Neural progenitor cell (in vitro differentiated cells): ENCODE measurements at regions not wholly inside any gene's neighbourhood (a gene's known extent, or its start where the extent isn't known, plus 50 kb on each side); places are given as distances from the start of the nearest gene placed in this dataset.

Experiments
- DNase-seq: peaks from one replicate; pipeline ENCODE4 v3.0.0-alpha.2; 2016; ENCODE audit warnings: low spot score
- H2AFZ ChIP-seq: fragments of 200-600 bp; sonication (generic); replicated peaks from 2 replicates; pipeline ENCODE4 v1.6.1; 2016; ENCODE audit warnings: antibody characterized with exemption
- H3F3A ChIP-seq: fragments of 200-600 bp; sonication (generic); 2 replicates; pipeline ENCODE4 v1.6.1; 2016; ENCODE audit warnings: antibody characterized with exemption, low read depth
- H3K27ac ChIP-seq: fragments of 200-600 bp; sonication (generic); 2 replicates; pipeline ENCODE4 v1.5.1; 2016; ENCODE audit warnings: mild to moderate bottlenecking
- H3K27me3 ChIP-seq: fragments of 200-600 bp; sonication (generic); 2 replicates; pipeline ENCODE4 v1.6.1; 2016; ENCODE audit warnings: mild to moderate bottlenecking, moderate library complexity
- H3K36me3 ChIP-seq: fragments of 200-600 bp; sonication (generic); 2 replicates; pipeline ENCODE4 v1.5.1; 2016
- H3K4me1 ChIP-seq: fragments of 200-600 bp; sonication (generic); 2 replicates; pipeline ENCODE4 v1.6.1; 2016; ENCODE audit warnings: mixed run types
- H3K4me2 ChIP-seq: fragments of 200-600 bp; sonication (generic); 2 replicates; pipeline ENCODE4 v1.6.1; 2016
- H3K4me3 ChIP-seq: fragments of 200-600 bp; sonication (generic); 2 replicates; pipeline ENCODE4 v1.5.1; 2016
- H3K79me2 ChIP-seq: fragments of 200-600 bp; sonication (generic); 2 replicates; pipeline ENCODE4 v1.6.1; 2016; ENCODE audit warnings: low read depth
- H3K9ac ChIP-seq: fragments of 200-600 bp; sonication (generic); 2 replicates; pipeline ENCODE4 v1.6.1; 2016
- H3K9me3 ChIP-seq: fragments of 200-600 bp; sonication (generic); 2 replicates; pipeline ENCODE4 v1.5.1; 2016; ENCODE audit warnings: low read depth
- H4K20me1 ChIP-seq: fragments of 200-600 bp; sonication (generic); 2 replicates; pipeline ENCODE4 v1.6.1; 2016; ENCODE audit warnings: low read depth
- H3K27ac Mint-ChIP-seq: 3 replicates; pipeline ENCODE4 v1.8.0; 2021; ENCODE audit warnings: mixed read lengths
- H3K27me3 Mint-ChIP-seq: 2 replicates; pipeline ENCODE4 v1.8.0; 2022; ENCODE audit warnings: low read depth, mild to moderate bottlenecking, inconsistent platforms, moderate library complexity, mixed read lengths; ENCODE audit not compliant: insufficient read depth
- H3K36me3 Mint-ChIP-seq: 3 replicates; pipeline ENCODE4 v1.8.0; 2021; ENCODE audit warnings: mixed read lengths
- H3K4me1 Mint-ChIP-seq: 3 replicates; pipeline ENCODE4 v1.8.0; 2021; ENCODE audit warnings: mixed read lengths
- H3K4me3 Mint-ChIP-seq: 3 replicates; pipeline ENCODE4 v1.8.0; 2021; ENCODE audit warnings: mild to moderate bottlenecking, moderate library complexity, mixed read lengths
- H3K9me3 Mint-ChIP-seq: 3 replicates; pipeline ENCODE4 v1.8.0; 2020; ENCODE audit warnings: mixed read lengths
- CTCF ChIP-seq: fragments of 200-600 bp; sonication (generic); IDR thresholded peaks from 2 replicates; pipeline ENCODE4 v1.5.1; 2017; ENCODE audit warnings: antibody characterized with exemption, mild to moderate bottlenecking
- EZH2 ChIP-seq: fragments of 200-600 bp; sonication (generic); IDR thresholded peaks from 2 replicates; pipeline ENCODE4 v1.6.1; 2017; ENCODE audit warnings: antibody characterized with exemption, mild to moderate bottlenecking, moderate library complexity
- EZH2phosphoT487 ChIP-seq: fragments of 200-600 bp; sonication (generic); IDR thresholded peaks from 2 replicates; pipeline ENCODE4 v1.6.1; 2017; ENCODE audit warnings: antibody characterized with exemption

- Histone ChIP-seq H3K9ac (no peak overlapping the region), H3K79me2 (no peaks in the 10 kb centered on the region), H3K4me1 (no peaks in the 10 kb centered on the region), H3K9me3 (no peaks in the 10 kb centered on the region), H3K4me2 (no peak overlapping the region), H3K27me3 (no peaks in the 10 kb centered on the region), H3F3A (no peaks in the 10 kb centered on the region), H2AFZ (no peak overlapping the region), H3K27ac (no peak overlapping the region), H4K20me1 (no peaks in the 10 kb centered on the region), H3K36me3 (no peaks in the 10 kb centered on the region), H3K4me3 (no peak overlapping the region)
- DNase-seq, result no peak
- no peaks in the 10 kb centered on the region for H3K9me3 Mint-ChIP-seq
- peaks cover 7% of the 10 kb centered on the region for H3K4me1 Mint-ChIP-seq
- no peaks in the 10 kb centered on the region for H3K36me3 Mint-ChIP-seq
- H3K27ac Mint-ChIP-seq, result no peak overlapping the region
- no peak overlapping the region for H3K4me3 Mint-ChIP-seq
- TF ChIP-seq EZH2phosphoT487, result no peak
- TF ChIP-seq EZH2, result no peak
- no peak for TF ChIP-seq CTCF
- peaks cover 2% of the 10 kb centered on the region for H3K27me3 Mint-ChIP-seq
These were observed 779.0 kb upstream of the INTU start for GRCh38 chr4:126853715-126854114.

GRCh38 chr4:126856906-126857305, 775.9 kb upstream of the INTU start:
- H3K36me3 Mint-ChIP-seq, result no peaks in the 10 kb centered on the region
- no peak overlapping the region for H2AFZ ChIP-seq
- H3K4me2 ChIP-seq, result no peak overlapping the region
- no peaks in the 10 kb centered on the region for H3F3A ChIP-seq
- H3K4me1 Mint-ChIP-seq, result no peaks in the 10 kb centered on the region
- no peak overlapping the region for H3K27ac Mint-ChIP-seq
- peaks cover 4% of the 10 kb centered on the region for H3K9me3 Mint-ChIP-seq
- DNase-seq, result no peak
- no peak for TF ChIP-seq EZH2
- TF ChIP-seq EZH2phosphoT487, result no peak
- TF ChIP-seq CTCF, result no peak
- peaks cover 2% of the 10 kb centered on the region for H3K27me3 Mint-ChIP-seq
- no peak overlapping the region for H3K27ac ChIP-seq
- no peaks in the 10 kb centered on the region for H3K79me2 ChIP-seq
- H3K4me1 ChIP-seq, result no peaks in the 10 kb centered on the region
- no peaks in the 10 kb centered on the region for H3K9me3 ChIP-seq
- H3K27me3 ChIP-seq, result no peaks in the 10 kb centered on the region
- no peaks in the 10 kb centered on the region for H3K36me3 ChIP-seq
- no peak overlapping the region for H3K4me3 Mint-ChIP-seq
- no peaks in the 10 kb centered on the region for H4K20me1 ChIP-seq
- H3K4me3 ChIP-seq, result no peak overlapping the region
- no peak overlapping the region for H3K9ac ChIP-seq

GRCh38 chr4:126859314-126859713, 773.4 kb upstream of the INTU start:
- Mint-ChIP-seq H3K9me3 (peaks cover 7% of the 10 kb centered on the region), H3K4me1 (no peaks in the 10 kb centered on the region), H3K36me3 (no peaks in the 10 kb centered on the region), H3K27ac (no peak overlapping the region), H3K4me3 (no peak overlapping the region), H3K27me3 (peaks cover 2% of the 10 kb centered on the region)
- Histone ChIP-seq H3K4me3 (no peak overlapping the region), H3K27ac (no peak overlapping the region), H3K27me3 (no peaks in the 10 kb centered on the region), H3K79me2 (no peaks in the 10 kb centered on the region), H3K36me3 (no peaks in the 10 kb centered on the region), H4K20me1 (no peaks in the 10 kb centered on the region), H3F3A (no peaks in the 10 kb centered on the region), H2AFZ (no peak overlapping the region), H3K4me1 (no peaks in the 10 kb centered on the region), H3K9ac (no peak overlapping the region), H3K4me2 (no peak overlapping the region), H3K9me3 (no peaks in the 10 kb centered on the region)
- DNase-seq, result no peak
- TF ChIP-seq CTCF, result no peak
- TF ChIP-seq EZH2phosphoT487, result no peak
- TF ChIP-seq EZH2, result no peak

GRCh38 chr4:126859872-126860271, 772.9 kb upstream of the INTU start:
- H3K4me3 ChIP-seq, result no peak overlapping the region
- no peaks in the 10 kb centered on the region for H3K36me3 ChIP-seq
- H3K27ac ChIP-seq, result no peak overlapping the region
- H3K79me2 ChIP-seq, result no peaks in the 10 kb centered on the region
- Mint-ChIP-seq H3K4me1 (no peaks in the 10 kb centered on the region), H3K27me3 (peaks cover under 1% of the 10 kb centered on the region), H3K9me3 (peaks cover 7% of the 10 kb centered on the region), H3K36me3 (no peaks in the 10 kb centered on the region), H3K27ac (no peak overlapping the region), H3K4me3 (no peak overlapping the region)
- H3K9me3 ChIP-seq, result no peaks in the 10 kb centered on the region
- no peak overlapping the region for H2AFZ ChIP-seq
- H3K4me2 ChIP-seq, result no peak overlapping the region
- no peak overlapping the region for H3K9ac ChIP-seq
- no peaks in the 10 kb centered on the region for H3F3A ChIP-seq
- no peaks in the 10 kb centered on the region for H4K20me1 ChIP-seq
- H3K4me1 ChIP-seq, result no peaks in the 10 kb centered on the region
- no peak for DNase-seq
- no peak for TF ChIP-seq EZH2
- no peak for TF ChIP-seq CTCF
- TF ChIP-seq EZH2phosphoT487, result no peak
- H3K27me3 ChIP-seq, result no peaks in the 10 kb centered on the region
